Gastrocnemius medialis (tissue), 4 donors: ENCODE measurements at regions not wholly inside any gene's neighbourhood (a gene's known extent, or its start where the extent isn't known, plus 50 kb on each side); places are given as distances from the start of the nearest gene placed in this dataset.

Source experiments
- ATAC-seq, 2 donors: fragments of 150-250 bp; one replicate each; pipeline ENCODE4 v1.9.1; 2016
- DNase-seq, 2 donors: peaks; one replicate each; pipeline ENCODE4 v3.0.0-alpha.2; 2019
- H3K27ac ChIP-seq, 4 donors: fragments of 200-600 bp; sonication (generic); 1 replicate in 1 of 4; 2 replicates in 3 of 4; pipeline ENCODE4 v1.5.1; 2016 to 2018; ENCODE audit warnings: mild to moderate bottlenecking in 2 of 4, moderate library complexity in 1 of 4
- H3K27me3 ChIP-seq, 3 donors: fragments of 200-600 bp; sonication (generic) in 2 of 3; 1 replicate in 1 of 3; 2 replicates in 2 of 3; pipeline versions ENCODE4 v1.5.1 to v1.6.0; 2016 to 2019; ENCODE audit warnings: mild to moderate bottlenecking in 1 of 3, moderate library complexity in 1 of 3
- H3K36me3 ChIP-seq, 2 donors: fragments of 200-600 bp; sonication (generic) in 1 of 2; one replicate each; pipeline ENCODE4 v1.5.1; 2017 to 2018
- H3K4me1 ChIP-seq, 2 donors: fragments of 200-600 bp; sonication (generic) in 1 of 2; one replicate each; pipeline ENCODE4 v1.5.1; 2016 to 2017; ENCODE audit warnings: mild to moderate bottlenecking in 2 of 2
- H3K4me3 ChIP-seq, 4 donors: fragments of 200-600 bp; sonication (generic) in 3 of 4; 1 replicate in 1 of 4; 2 replicates in 3 of 4; pipeline ENCODE4 v1.5.1; 2016 to 2019; ENCODE audit warnings: mild to moderate bottlenecking in 2 of 4
- H3K9me3 ChIP-seq, 3 donors: fragments of 200-600 bp; sonication (generic) in 2 of 3; 1 replicate in 1 of 3; 2 replicates in 2 of 3; pipeline ENCODE4 v1.5.1; 2016 to 2019
- CTCF ChIP-seq, 5 experiments: fragments of 450-650 bp in 3 of 5; fragments of 200-600 bp in 2 of 5; sonication (generic) in 2 of 5; IDR thresholded peaks in 4 of 5; conservative IDR thresholded peaks in 1 of 5; 1 replicate in 4 of 5; 2 replicates in 1 of 5; pipeline ENCODE4 v1.5.1; 2016 to 2019; ENCODE audit warnings: antibody characterized with exemption in 5 of 5, mild to moderate bottlenecking in 3 of 5, moderate library complexity in 3 of 5
- POLR2A ChIP-seq, 2 donors: fragments of 450-650 bp; IDR thresholded peaks; one replicate each; pipeline ENCODE4 v1.6.1; 2017; ENCODE audit warnings: antibody characterized with exemption in 2 of 2, mild to moderate bottlenecking in 2 of 2, moderate library complexity in 2 of 2
- in situ Hi-C, 4 donors: fragments of 200-750 bp; cut with MboI; loops; one replicate each; pipeline versions ENCODE4 v1.15.0 to v1.8.0; 2017; ENCODE audit warnings: low sequenced_read_pairs in 4 of 4
- intact Hi-C: fragments of 100-400 bp; cut with DNase I; formaldehyde crosslinking; loops from one replicate; pipeline ENCODE4 v1.15.1; 2023; ENCODE audit warnings: low total_unique reads

GRCh38 chr13:72290962-72291681, 424.1 kb upstream of the DACH1 start:
- Histone ChIP-seq H3K4me1 (no peaks in the 10 kb centered on the region), H3K9me3 (no peaks in the 10 kb centered on the region), H3K27ac (no peak overlapping the region), H3K4me3 (no peak overlapping the region), H3K27me3 (no peaks in the 10 kb centered on the region), H3K36me3 (no peaks in the 10 kb centered on the region)
- no peak for ATAC-seq
- TF ChIP-seq CTCF (IDR thresholded peaks at IDR 0.05 in 4 of 5, conservative IDR thresholded peaks at IDR 0.05 in 1 of 5) (no peak), POLR2A (IDR thresholded peaks at IDR 0.05) (no peak)
- in situ Hi-C loops (no loop called here), intact Hi-C loops (no loop called here)
- no peak for DNase-seq

GRCh38 chr13:72286421-72286820, 419.4 kb upstream of the DACH1 start:
- intact Hi-C loops = no loop called here
- Histone ChIP-seq H3K4me3 (no peak overlapping the region), H3K27ac (no peak overlapping the region), H3K9me3 (no peaks in the 10 kb centered on the region), H3K27me3 (no peaks in the 10 kb centered on the region), H3K4me1 (no peaks in the 10 kb centered on the region), H3K36me3 (no peaks in the 10 kb centered on the region)
- TF ChIP-seq CTCF (IDR thresholded peaks at IDR 0.05 in 4 of 5, conservative IDR thresholded peaks at IDR 0.05 in 1 of 5) = no peak
- TF ChIP-seq POLR2A (IDR thresholded peaks at IDR 0.05) = no peak
- no peak for ATAC-seq
- no peak for DNase-seq
- in situ Hi-C loops = no loop called here

GRCh38 chr13:72284791-72285190, 417.8 kb upstream of the DACH1 start:
- no peak for TF ChIP-seq POLR2A (IDR thresholded peaks at IDR 0.05)
- no peak for TF ChIP-seq CTCF (IDR thresholded peaks at IDR 0.05 in 4 of 5, conservative IDR thresholded peaks at IDR 0.05 in 1 of 5)
- DNase-seq (no peak), ATAC-seq (no peak)
- H3K27ac ChIP-seq = no peak overlapping the region
- no peaks in the 10 kb centered on the region for H3K4me1 ChIP-seq
- H3K27me3 ChIP-seq = no peaks in the 10 kb centered on the region
- H3K9me3 ChIP-seq = no peaks in the 10 kb centered on the region
- H3K4me3 ChIP-seq = no peak overlapping the region
- no peaks in the 10 kb centered on the region for H3K36me3 ChIP-seq
- in situ Hi-C loops (no loop called here), intact Hi-C loops (no loop called here)

- Histone ChIP-seq H3K9me3 (no peaks in the 10 kb centered on the region), H3K36me3 (no peaks in the 10 kb centered on the region), H3K4me3 (no peak overlapping the region), H3K27me3 (no peaks in the 10 kb centered on the region), H3K4me1 (no peaks in the 10 kb centered on the region), H3K27ac (no peak overlapping the region)
- intact Hi-C loops = no loop called here
- in situ Hi-C loops = no loop called here
- ATAC-seq (no peak), DNase-seq (no peak)
- TF ChIP-seq CTCF (IDR thresholded peaks at IDR 0.05 in 4 of 5, conservative IDR thresholded peaks at IDR 0.05 in 1 of 5) = no peak
These were observed 394.7 kb upstream of the DACH1 start for GRCh38 chr13:72261732-72262131.

- no peaks in the 10 kb centered on the region for H3K27me3 ChIP-seq
- no peaks in the 10 kb centered on the region for H3K4me1 ChIP-seq
- intact Hi-C loops (no loop called here), in situ Hi-C loops (no loop called here)
- TF ChIP-seq CTCF (IDR thresholded peaks at IDR 0.05 in 4 of 5, conservative IDR thresholded peaks at IDR 0.05 in 1 of 5) (no peak), POLR2A (IDR thresholded peaks at IDR 0.05) (no peak)
- DNase-seq = no peak
- H3K4me3 ChIP-seq = no peak overlapping the region
- H3K27ac ChIP-seq = no peak overlapping the region
- H3K36me3 ChIP-seq = no peaks in the 10 kb centered on the region
- no peak for ATAC-seq
- H3K9me3 ChIP-seq = no peaks in the 10 kb centered on the region
These were observed 392.5 kb upstream of the DACH1 start for GRCh38 chr13:72259528-72259927.
